IMR-90 (cell line): ENCODE measurements at regions not wholly inside any gene's neighbourhood (a gene's known extent, or its start where the extent isn't known, plus 50 kb on each side); places are given as distances from the start of the nearest gene placed in this dataset.

Experiments
- ATAC-seq: fragments of 200-7000 bp; cut with Tn5 transposase; 2 replicates; pipeline ENCODE4 v1.9.1; 2020; ENCODE audit warnings: low read depth, mild to moderate bottlenecking, moderate library complexity
- BruUV-seq: library from RNA; stranded (reverse); fragments of 400-500 nt; replicated peaks from 2 replicates; lab custom pipeline; 2021; lab: Mats Ljungman, UMichigan
- CTCF ChIA-PET: fragments of 300-600 bp; formaldehyde crosslinking; extraction: SDS; loops from one replicate; lab custom pipeline; 2021; ENCODE audit warnings: antibody characterized with exemption; lab: Yijun Ruan, JAX
- POLR2A ChIA-PET: fragments of 300-600 bp; sonication (Branson Sonifier 250); formaldehyde crosslinking; loops from one replicate; lab custom pipeline; 2022; ENCODE audit warnings: antibody characterized with exemption; ENCODE audit not compliant: unreplicated experiment; lab: Charles Lee
- DNase-seq: peaks from one replicate; pipeline ENCODE4 v3.0.0; 2013
- H2AFZ ChIP-seq: replicated peaks from 2 replicates; pipeline ENCODE3; 2013; ENCODE audit warnings: low read length, mild to moderate bottlenecking; ENCODE audit not compliant: poor library complexity
- H2AK5ac ChIP-seq: 2 replicates; pipeline ENCODE4 v1.6.1; 2013; ENCODE audit warnings: low read depth, low read length, inconsistent platforms
- H2AK9ac ChIP-seq: replicated peaks from 2 replicates; pipeline ENCODE3; 2013; ENCODE audit warnings: mild to moderate bottlenecking, low read depth, low read length, moderate library complexity; ENCODE audit not compliant: poor library complexity
- H2BK120ac ChIP-seq: 2 replicates; pipeline ENCODE4 v1.6.1; 2013; ENCODE audit warnings: low read depth, low read length, inconsistent platforms
- H2BK15ac ChIP-seq: 3 replicates; pipeline ENCODE4 v1.6.1; 2013; ENCODE audit warnings: low read depth, low read length, inconsistent platforms
- H2BK20ac ChIP-seq: 2 replicates; pipeline ENCODE4 v1.6.1; 2013; ENCODE audit warnings: low read depth, mild to moderate bottlenecking, inconsistent platforms, low read length, moderate library complexity
- H2BK5ac ChIP-seq: 2 replicates; pipeline ENCODE4 v1.6.1; 2013; ENCODE audit warnings: mild to moderate bottlenecking, low read depth, low read length, inconsistent platforms; ENCODE audit not compliant: poor library complexity, severe bottlenecking
- H3K14ac ChIP-seq: replicated peaks from 2 replicates; pipeline ENCODE4 v1.6.1; 2013; ENCODE audit warnings: low read depth, low read length, inconsistent platforms
- H3K18ac ChIP-seq: 2 replicates; pipeline ENCODE4 v1.6.1; 2013; ENCODE audit warnings: low read depth, low read length, control low read depth
- H3K23ac ChIP-seq: 2 replicates; pipeline ENCODE4 v1.6.1; 2013; ENCODE audit warnings: low read depth, low read length, inconsistent platforms
- H3K27ac ChIP-seq: 2 replicates; pipeline ENCODE4 v1.5.1; 2013; ENCODE audit warnings: mild to moderate bottlenecking, control low read depth, low read length; ENCODE audit not compliant: insufficient read depth
- H3K27me3 ChIP-seq: 2 replicates; pipeline ENCODE4 v1.6.1; 2013; ENCODE audit warnings: low read length; ENCODE audit not compliant: control insufficient read depth, insufficient read depth
- H3K36me3 ChIP-seq: 2 replicates; pipeline ENCODE4 v1.6.1; 2013; ENCODE audit warnings: low read length, mixed read lengths; ENCODE audit not compliant: control insufficient read depth, insufficient read depth
- H3K4ac ChIP-seq: 2 replicates; pipeline ENCODE4 v1.6.1; 2013; ENCODE audit warnings: low read depth, low read length, inconsistent platforms
- H3K4me1 ChIP-seq: 2 replicates; pipeline ENCODE4 v1.6.1; 2013; ENCODE audit warnings: low read length, mixed read lengths; ENCODE audit not compliant: control insufficient read depth, insufficient read depth
- H3K4me2 ChIP-seq: 2 replicates; pipeline ENCODE4 v1.6.1; 2013; ENCODE audit warnings: low read depth, mild to moderate bottlenecking, control low read depth, low read length, moderate library complexity
- H3K4me3 ChIP-seq: 2 replicates; pipeline ENCODE4 v1.5.1; 2013; ENCODE audit warnings: low read depth, mild to moderate bottlenecking, control low read depth, low read length, moderate library complexity; ENCODE audit not compliant: insufficient read depth
- H3K56ac ChIP-seq: 2 replicates; pipeline ENCODE4 v1.6.1; 2013; ENCODE audit warnings: low read length, inconsistent platforms; ENCODE audit not compliant: insufficient read depth; ENCODE audit errors: extremely low read depth
- H3K79me1 ChIP-seq, 2 experiments: 2 replicates each; pipeline ENCODE4 v1.6.1; 2013; ENCODE audit warnings: low read length in 2 of 2, inconsistent platforms in 1 of 2, low read depth in 1 of 2
- H3K9ac ChIP-seq: 2 replicates; pipeline ENCODE4 v1.6.1; 2013; ENCODE audit warnings: low read depth, low read length, control low read depth
- H3K9me1 ChIP-seq: 2 replicates; pipeline ENCODE4 v1.6.1; 2013; ENCODE audit warnings: low read length, inconsistent platforms; ENCODE audit not compliant: insufficient read depth
- H3K9me3 ChIP-seq: 2 replicates; pipeline ENCODE4 v1.6.1; 2013; ENCODE audit warnings: low read length; ENCODE audit not compliant: control insufficient read depth, insufficient read depth
- H4K20me1 ChIP-seq: 2 replicates; pipeline ENCODE4 v1.6.1; 2013; ENCODE audit warnings: low read length, inconsistent platforms; ENCODE audit not compliant: insufficient read depth
- H4K5ac ChIP-seq: 2 replicates; pipeline ENCODE4 v1.6.1; 2013; ENCODE audit warnings: mild to moderate bottlenecking, low read depth, low read length, control low read depth
- H4K8ac ChIP-seq, 2 experiments: 2 replicates each; pipeline ENCODE4 v1.6.1; 2013; ENCODE audit warnings: low read depth in 2 of 2, low read length in 2 of 2, control low read depth in 1 of 2, inconsistent platforms in 1 of 2
- H4K91ac ChIP-seq: 2 replicates; pipeline ENCODE4 v1.6.1; 2013; ENCODE audit warnings: low read depth, low read length, inconsistent platforms; ENCODE audit not compliant: insufficient read depth
- BHLHE40 ChIP-seq: fragments of 150-350 bp; IDR thresholded peaks from 2 replicates; pipeline ENCODE4 v1.6.1; 2016; ENCODE audit warnings: mild to moderate bottlenecking, low read depth, low read length
- CEBPB ChIP-seq: IDR thresholded peaks from 2 replicates; pipeline ENCODE4 v1.6.1; 2012; ENCODE audit warnings: low read depth, low read length, improper control_type of control experiment
- CHD1 ChIP-seq: IDR thresholded peaks from 2 replicates; pipeline ENCODE4 v1.6.1; 2012; ENCODE audit warnings: low read depth, low read length, improper control_type of control experiment
- FOS ChIP-seq: fragments of 150-350 bp; IDR thresholded peaks from 2 replicates; pipeline ENCODE4 v1.6.1; 2016; ENCODE audit warnings: low read depth, low read length
- MAFK ChIP-seq: IDR thresholded peaks from 2 replicates; pipeline ENCODE4 v1.6.1; 2012; ENCODE audit warnings: low read depth, low read length, improper control_type of control experiment
- MAZ ChIP-seq: IDR thresholded peaks from 2 replicates; pipeline ENCODE4 v1.6.1; 2012; ENCODE audit warnings: low read depth, mild to moderate bottlenecking, low read length, improper control_type of control experiment, moderate library complexity, borderline replicate concordance
- MXI1 ChIP-seq: IDR thresholded peaks from 2 replicates; pipeline ENCODE4 v1.6.1; 2012; ENCODE audit warnings: low read depth, mild to moderate bottlenecking, low read length, moderate library complexity, borderline replicate concordance
- NFE2L2 ChIP-seq: fragments of 150-350 bp; IDR thresholded peaks from 2 replicates; pipeline ENCODE4 v1.6.1; 2016; ENCODE audit warnings: low read depth, mild to moderate bottlenecking, low read length
- POLR2A ChIP-seq: IDR thresholded peaks from 2 replicates; pipeline ENCODE4 v1.6.1; 2012; ENCODE audit warnings: mild to moderate bottlenecking, low read depth, low read length
- RAD21 ChIP-seq: IDR thresholded peaks from 2 replicates; pipeline ENCODE4 v1.6.1; 2012; ENCODE audit warnings: low read length, improper control_type of control experiment
- RCOR1 ChIP-seq: IDR thresholded peaks from 2 replicates; pipeline ENCODE4 v1.6.1; 2012; ENCODE audit warnings: mild to moderate bottlenecking, low read length, improper control_type of control experiment; ENCODE audit not compliant: insufficient replicate concordance
- RFX5 ChIP-seq: IDR thresholded peaks from 2 replicates; pipeline ENCODE4 v1.8.0; 2012; ENCODE audit warnings: low read depth, mild to moderate bottlenecking, low read length, moderate library complexity
- SMC3 ChIP-seq: fragments of 150-350 bp; IDR thresholded peaks from 2 replicates; pipeline ENCODE4 v1.6.1; 2016; ENCODE audit warnings: low read depth, mild to moderate bottlenecking, antibody characterized with exemption, low read length, moderate library complexity
- WGBS, 2 experiments: methylation state at CpG; one replicate each; pipeline versions ENCODE4 v1.1.5 to v1.1.7; 2013; ENCODE audit warnings: missing lambda C conversion rate in 2 of 2; ENCODE audit not compliant: insufficient read length in 1 of 2; ENCODE audit errors: extremely low coverage in 2 of 2; 5-methylcytosine and 5-hydroxymethylcytosine counted together
- dilution Hi-C: fragments of 300-500 bp; cut with HindIII; formaldehyde crosslinking; loops from one replicate; pipeline ENCODE4 v1.14.3; 2018; ENCODE audit warnings: low sequenced_read_pairs; ENCODE audit not compliant: unreplicated experiment
- in situ Hi-C: fragments of 300-500 bp; cut with MboI; formaldehyde crosslinking; loops from 3 replicates; pipeline ENCODE4 v1.14.3; 2019; ENCODE audit warnings: low sequenced_read_pairs, inconsistent platforms, mixed read lengths
- intact Hi-C: fragments of 100-400 bp; cut with micrococcal nuclease; formaldehyde crosslinking; loops from 2 replicates; pipeline ENCODE4 v1.10.0; 2022
- TF ChIP-seq, protein P1 (sequence below): conservative IDR thresholded peaks from 2 replicates; pipeline ENCODE4 v1.5.1; 2012; ENCODE audit warnings: mild to moderate bottlenecking, low read depth, low read length, improper control_type of control experiment
- TF ChIP-seq, protein P2 (sequence below): fragments of 150-350 bp; IDR thresholded peaks from 2 replicates; pipeline ENCODE4 v1.6.1; 2016; ENCODE audit warnings: low read depth, mild to moderate bottlenecking, low read length, moderate library complexity, borderline replicate concordance
- TF ChIP-seq, protein P3 (sequence below): fragments of 150-350 bp; IDR thresholded peaks from 2 replicates; pipeline ENCODE4 v1.6.1; 2017; ENCODE audit warnings: mild to moderate bottlenecking, antibody characterized with exemption, low read length, low read depth

DNA sequence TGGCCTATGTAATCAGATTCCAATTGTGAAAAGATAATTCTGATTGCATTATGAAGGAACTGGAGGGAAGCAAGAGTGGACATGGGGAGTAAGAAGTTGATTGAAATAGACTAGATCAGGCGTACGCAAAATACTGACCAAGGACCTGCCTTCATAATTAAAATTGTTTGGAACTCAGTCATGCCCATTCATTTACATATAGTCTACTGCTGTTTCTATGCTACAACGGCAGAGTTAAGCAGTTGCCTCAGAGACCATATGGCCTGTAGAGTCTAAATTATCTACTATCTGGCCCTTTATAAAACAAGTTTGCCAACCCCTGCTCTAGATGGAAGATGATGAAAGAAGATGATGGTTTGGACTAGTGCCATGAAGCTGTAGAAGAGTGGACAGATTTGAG lies 170.0 kb upstream of the ARID2 start:
- Histone ChIP-seq H2BK15ac (no peak overlapping the region), H3K9ac (no peak overlapping the region), H2BK20ac (no peak overlapping the region), H3K4me3 (no peak overlapping the region), H3K56ac (no peak overlapping the region), H3K79me1 (no peaks in the 10 kb centered on the region), H3K23ac (no peak overlapping the region), H2AK5ac (no peak overlapping the region), H3K9me3 (no peaks in the 10 kb centered on the region), H4K8ac (no peak overlapping the region), H3K4me1 (no peaks in the 10 kb centered on the region), H4K5ac (no peak overlapping the region), H3K14ac (no peak overlapping the region), H4K91ac (no peak overlapping the region), H3K18ac (no peak overlapping the region), H2AFZ (no peak overlapping the region), H3K4me2 (no peak overlapping the region), H3K27ac (no peak overlapping the region), H2BK120ac (no peak overlapping the region), H3K27me3 (peaks cover 3% of the 10 kb centered on the region; the same call in 1 of the 2 replicates), H2BK5ac (no peak overlapping the region), H3K4ac (no peak overlapping the region), H4K20me1 (no peaks in the 10 kb centered on the region), H3K9me1 (no peaks in the 10 kb centered on the region), H3K36me3 (no peaks in the 10 kb centered on the region), H2AK9ac (no peak overlapping the region)
- ChIA-PET CTCF (no interaction called here), POLR2A (no interaction called here)
- intact Hi-C loops: no loop called here
- no peak for ATAC-seq
- no peak for DNase-seq
- TF ChIP-seq CEBPB (no peak), FOS (no peak), RFX5 (no peak), CHD1 (no peak), RAD21 (no peak), NFE2L2 (no peak), MAFK (no peak), RCOR1 (no peak), MAZ (no peak), BHLHE40 (no peak), MXI1 (no peak), POLR2A (no peak), SMC3 (no peak)
- TF ChIP-seq, protein P1, sequence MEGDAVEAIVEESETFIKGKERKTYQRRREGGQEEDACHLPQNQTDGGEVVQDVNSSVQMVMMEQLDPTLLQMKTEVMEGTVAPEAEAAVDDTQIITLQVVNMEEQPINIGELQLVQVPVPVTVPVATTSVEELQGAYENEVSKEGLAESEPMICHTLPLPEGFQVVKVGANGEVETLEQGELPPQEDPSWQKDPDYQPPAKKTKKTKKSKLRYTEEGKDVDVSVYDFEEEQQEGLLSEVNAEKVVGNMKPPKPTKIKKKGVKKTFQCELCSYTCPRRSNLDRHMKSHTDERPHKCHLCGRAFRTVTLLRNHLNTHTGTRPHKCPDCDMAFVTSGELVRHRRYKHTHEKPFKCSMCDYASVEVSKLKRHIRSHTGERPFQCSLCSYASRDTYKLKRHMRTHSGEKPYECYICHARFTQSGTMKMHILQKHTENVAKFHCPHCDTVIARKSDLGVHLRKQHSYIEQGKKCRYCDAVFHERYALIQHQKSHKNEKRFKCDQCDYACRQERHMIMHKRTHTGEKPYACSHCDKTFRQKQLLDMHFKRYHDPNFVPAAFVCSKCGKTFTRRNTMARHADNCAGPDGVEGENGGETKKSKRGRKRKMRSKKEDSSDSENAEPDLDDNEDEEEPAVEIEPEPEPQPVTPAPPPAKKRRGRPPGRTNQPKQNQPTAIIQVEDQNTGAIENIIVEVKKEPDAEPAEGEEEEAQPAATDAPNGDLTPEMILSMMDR: no peak
- TF ChIP-seq, protein P2, sequence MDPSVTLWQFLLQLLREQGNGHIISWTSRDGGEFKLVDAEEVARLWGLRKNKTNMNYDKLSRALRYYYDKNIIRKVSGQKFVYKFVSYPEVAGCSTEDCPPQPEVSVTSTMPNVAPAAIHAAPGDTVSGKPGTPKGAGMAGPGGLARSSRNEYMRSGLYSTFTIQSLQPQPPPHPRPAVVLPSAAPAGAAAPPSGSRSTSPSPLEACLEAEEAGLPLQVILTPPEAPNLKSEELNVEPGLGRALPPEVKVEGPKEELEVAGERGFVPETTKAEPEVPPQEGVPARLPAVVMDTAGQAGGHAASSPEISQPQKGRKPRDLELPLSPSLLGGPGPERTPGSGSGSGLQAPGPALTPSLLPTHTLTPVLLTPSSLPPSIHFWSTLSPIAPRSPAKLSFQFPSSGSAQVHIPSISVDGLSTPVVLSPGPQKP: no peak
- TF ChIP-seq, protein P3, sequence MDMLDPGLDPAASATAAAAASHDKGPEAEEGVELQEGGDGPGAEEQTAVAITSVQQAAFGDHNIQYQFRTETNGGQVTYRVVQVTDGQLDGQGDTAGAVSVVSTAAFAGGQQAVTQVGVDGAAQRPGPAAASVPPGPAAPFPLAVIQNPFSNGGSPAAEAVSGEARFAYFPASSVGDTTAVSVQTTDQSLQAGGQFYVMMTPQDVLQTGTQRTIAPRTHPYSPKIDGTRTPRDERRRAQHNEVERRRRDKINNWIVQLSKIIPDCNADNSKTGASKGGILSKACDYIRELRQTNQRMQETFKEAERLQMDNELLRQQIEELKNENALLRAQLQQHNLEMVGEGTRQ: no peak
- BruUV-seq: no TSS peak
- dilution Hi-C loops: no loop called here
- no CpG with 5 or more reads among the region's 3 CpGs for WGBS, 2 experiments
- in situ Hi-C loops: no loop called here
